Liver (tissue), 8 donors: ENCODE measurements at regions not wholly inside any gene's neighbourhood (a gene's known extent, or its start where the extent isn't known, plus 50 kb on each side); places are given as distances from the start of the nearest gene placed in this dataset.

Experiments
- DNase-seq: peaks from one replicate; pipeline ENCODE4 v3.0.0-alpha.2; 2017; ENCODE audit warnings: low spot score
- H3K27ac ChIP-seq, 2 donors: one replicate each; pipeline ENCODE4 v1.7.0; 2013; ENCODE audit warnings: inconsistent platforms in 2 of 2, low read length in 2 of 2, control low read depth in 1 of 2, low read depth in 1 of 2, mild to moderate bottlenecking in 1 of 2
- H3K27me3 ChIP-seq, 4 donors: one replicate each; pipeline versions ENCODE4 v1.6.1 to v1.7.0; 2013; ENCODE audit warnings: low read length in 3 of 4, inconsistent platforms in 1 of 4, mild to moderate bottlenecking in 1 of 4, moderate library complexity in 1 of 4; ENCODE audit not compliant: control insufficient read depth in 4 of 4, insufficient read depth in 4 of 4
- H3K36me3 ChIP-seq, 4 donors: one replicate each; pipeline versions ENCODE4 v1.6.1 to v1.7.0; 2013; ENCODE audit warnings: low read length in 3 of 4, mild to moderate bottlenecking in 3 of 4, low read depth in 1 of 4, moderate library complexity in 1 of 4; ENCODE audit not compliant: control insufficient read depth in 4 of 4, insufficient read depth in 3 of 4
- H3K4me1 ChIP-seq, 4 donors: one replicate each; pipeline versions ENCODE4 v1.6.1 to v1.7.0; 2013; ENCODE audit warnings: low read length in 3 of 4, mild to moderate bottlenecking in 3 of 4, moderate library complexity in 1 of 4; ENCODE audit not compliant: control insufficient read depth in 4 of 4, insufficient read depth in 4 of 4
- H3K4me3 ChIP-seq, 3 donors: one replicate each; pipeline versions ENCODE4 v1.6.1 to v1.7.0; 2013; ENCODE audit warnings: low read length in 3 of 3, control low read depth in 1 of 3, low read depth in 1 of 3, mild to moderate bottlenecking in 1 of 3
- H3K9ac ChIP-seq, 2 donors: one replicate each; pipeline ENCODE4 v1.7.0; 2013; ENCODE audit warnings: low read length in 2 of 2, mild to moderate bottlenecking in 2 of 2, moderate library complexity in 2 of 2, control low read depth in 1 of 2, low read depth in 1 of 2
- H3K9me3 ChIP-seq, 4 donors: one replicate each; pipeline versions ENCODE4 v1.6.1 to v1.7.0; 2013; ENCODE audit warnings: low read length in 3 of 4; ENCODE audit not compliant: control insufficient read depth in 4 of 4
- CTCF ChIP-seq: fragments of 150-350 bp; IDR thresholded peaks from 2 replicates; pipeline ENCODE4 v1.5.1; 2017; ENCODE audit warnings: improper control_type of control experiment, low read depth, low read length; ENCODE audit not compliant: missing input control
- EGR1 ChIP-seq, 2 donors: IDR thresholded peaks; 2 replicates each; pipeline ENCODE4 v1.6.1; 2016 to 2018; ENCODE audit warnings: antibody characterized with exemption in 2 of 2, low read depth in 2 of 2
- FOXA1 ChIP-seq: IDR thresholded peaks from 2 replicates; pipeline ENCODE4 v1.6.1; 2016; ENCODE audit warnings: antibody characterized with exemption
- FOXA2 ChIP-seq: IDR thresholded peaks from 2 replicates; pipeline ENCODE4 v1.6.1; 2016; ENCODE audit warnings: antibody characterized with exemption
- GABPA ChIP-seq, 2 donors: IDR thresholded peaks in 1 of 2; conservative IDR thresholded peaks in 1 of 2; 2 replicates each; pipeline ENCODE4 v1.6.1; 2016; ENCODE audit warnings: antibody characterized with exemption in 2 of 2, mild to moderate bottlenecking in 1 of 2, moderate library complexity in 1 of 2
- HNF4A ChIP-seq, 2 donors: conservative IDR thresholded peaks; 2 replicates each; pipeline ENCODE4 v1.6.1; 2016; ENCODE audit warnings: antibody characterized with exemption in 2 of 2, mild to moderate bottlenecking in 2 of 2
- HNF4G ChIP-seq: IDR thresholded peaks from 2 replicates; pipeline ENCODE4 v1.6.1; 2016; ENCODE audit warnings: antibody characterized with exemption
- MAX ChIP-seq: IDR thresholded peaks from 2 replicates; pipeline ENCODE4 v1.6.1; 2016; ENCODE audit warnings: antibody characterized with exemption
- NR2F2 ChIP-seq: IDR thresholded peaks from 2 replicates; pipeline ENCODE4 v1.6.1; 2016; ENCODE audit warnings: antibody characterized with exemption
- RAD21 ChIP-seq, 2 donors: IDR thresholded peaks; 2 replicates each; pipeline ENCODE4 v1.6.1; 2016; ENCODE audit warnings: antibody characterized with exemption in 2 of 2, mild to moderate bottlenecking in 2 of 2
- REST ChIP-seq: IDR thresholded peaks from 2 replicates; pipeline ENCODE4 v1.6.1; 2016; ENCODE audit warnings: antibody characterized with exemption, mild to moderate bottlenecking
- RXRA ChIP-seq, 2 donors: IDR thresholded peaks; 2 replicates each; pipeline ENCODE4 v1.6.1; 2017 to 2018; ENCODE audit warnings: antibody characterized with exemption in 2 of 2, mild to moderate bottlenecking in 1 of 2
- SP1 ChIP-seq: IDR thresholded peaks from 2 replicates; pipeline ENCODE4 v1.6.1; 2018; ENCODE audit warnings: antibody characterized with exemption, mild to moderate bottlenecking
- TAF1 ChIP-seq: conservative IDR thresholded peaks from 2 replicates; pipeline ENCODE4 v1.6.1; 2016; ENCODE audit warnings: antibody characterized with exemption, mild to moderate bottlenecking
- YY1 ChIP-seq: IDR thresholded peaks from 2 replicates; pipeline ENCODE4 v1.6.1; 2016; ENCODE audit warnings: antibody characterized with exemption, mild to moderate bottlenecking
- ZBTB33 ChIP-seq: IDR thresholded peaks from 2 replicates; pipeline ENCODE4 v1.6.1; 2016; ENCODE audit warnings: antibody characterized with exemption
- WGBS: extraction: QIAGEN DNeasy Blood & Tissue Kit; methylation state at CpG from one replicate; pipeline ENCODE4 v1.1.7; 2013; 5-methylcytosine and 5-hydroxymethylcytosine counted together
- TF ChIP-seq, protein P1 (sequence below): IDR thresholded peaks from 2 replicates; pipeline ENCODE4 v1.6.1; 2016; ENCODE audit warnings: antibody characterized with exemption
- donor health status: healthy.
- donor health status: healthy.
- donor health status: healthy.
- donor health status: healthy.
- donor health status: healthy.

DNA sequence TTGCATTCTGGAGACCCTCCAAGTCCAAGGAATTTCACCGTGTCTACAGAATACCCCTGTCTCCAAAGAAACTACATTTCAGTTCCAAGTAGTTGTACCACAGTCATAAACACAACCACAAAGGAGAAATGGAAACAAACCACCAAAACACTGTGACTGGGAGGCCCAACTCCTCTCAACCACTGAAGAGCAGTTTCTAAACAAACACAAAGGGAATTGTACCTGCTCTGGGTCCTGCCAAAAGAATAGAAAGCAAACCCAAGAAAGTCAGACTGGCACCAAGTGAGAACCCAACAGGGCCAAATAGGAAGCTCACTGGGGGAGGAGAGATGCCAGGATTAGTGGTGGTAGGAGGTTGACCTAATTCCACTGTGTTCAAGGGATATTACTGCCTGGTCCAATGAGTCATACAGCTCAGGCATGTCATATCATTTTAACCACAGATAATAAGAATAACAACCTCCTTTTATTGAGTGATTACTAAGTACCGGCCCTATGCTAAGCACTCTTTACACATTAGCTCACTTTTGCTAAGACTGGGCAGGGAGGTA, 123.9 kb upstream of the PPP2R5A start:
- Histone ChIP-seq H3K36me3 (no peaks in the 10 kb centered on the region), H3K9ac (no peak overlapping the region), H3K27me3 (no peaks in the 10 kb centered on the region), H3K27ac (no peak overlapping the region), H3K9me3 (no peaks in the 10 kb centered on the region), H3K4me3 (no peak overlapping the region), H3K4me1 (peaks cover 3 to 38% (median 17%) of the 10 kb centered on the region in 4 donors)
- 81% methylated on average over 2 of the region's 2 CpGs for WGBS
- TF ChIP-seq HNF4G (no peak), SP1 (no peak), EGR1 (IDR thresholded peaks at IDR 0.05; ENCODE audit: low read depth in 2 of 2) (no peak), ZBTB33 (no peak), NR2F2 (no peak), REST (no peak), HNF4A (conservative IDR thresholded peaks at IDR 0.05) (no peak), RAD21 (IDR thresholded peaks at IDR 0.05) (no peak), MAX (no peak), RXRA (IDR thresholded peaks at IDR 0.05) (no peak), FOXA2 (no peak), FOXA1 (no peak), YY1 (no peak), GABPA (IDR thresholded peaks at IDR 0.05 in 1 of 2, conservative IDR thresholded peaks at IDR 0.05 in 1 of 2) (no peak), CTCF (no peak), TAF1 (no peak)
- TF ChIP-seq, protein P1, sequence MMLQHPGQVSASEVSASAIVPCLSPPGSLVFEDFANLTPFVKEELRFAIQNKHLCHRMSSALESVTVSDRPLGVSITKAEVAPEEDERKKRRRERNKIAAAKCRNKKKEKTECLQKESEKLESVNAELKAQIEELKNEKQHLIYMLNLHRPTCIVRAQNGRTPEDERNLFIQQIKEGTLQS: no peak
- no peak for DNase-seq
